ENCODE measurements at regions not wholly inside any gene's neighbourhood (a gene's known extent, or its start where the extent isn't known, plus 50 kb on each side); places are given as distances from the start of the nearest gene placed in this dataset.

DNA sequence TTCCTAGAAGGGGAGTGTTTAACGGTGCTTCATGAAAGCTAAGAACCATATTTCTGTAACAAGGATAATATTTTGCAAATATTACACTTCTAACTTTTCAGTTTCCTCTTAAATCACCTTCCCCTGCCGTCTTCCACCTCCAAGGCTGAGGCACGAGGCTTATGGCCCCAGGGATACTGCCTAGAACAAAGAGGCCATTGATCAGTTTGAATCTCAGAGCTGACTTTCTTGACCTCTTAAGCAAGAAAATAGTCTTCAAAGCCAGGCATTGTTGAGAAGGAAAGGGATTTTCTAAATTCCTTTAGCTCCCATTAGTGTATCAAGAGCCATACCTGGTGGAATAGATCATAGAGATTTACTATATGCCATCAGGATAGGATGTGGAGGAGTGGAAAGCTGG, 566.2 kb downstream of the BNC2 start:
- no peak for DNase-seq (ENCODE audit: extremely low read depth in 1 of 2, low read depth in 1 of 2)

DNA sequence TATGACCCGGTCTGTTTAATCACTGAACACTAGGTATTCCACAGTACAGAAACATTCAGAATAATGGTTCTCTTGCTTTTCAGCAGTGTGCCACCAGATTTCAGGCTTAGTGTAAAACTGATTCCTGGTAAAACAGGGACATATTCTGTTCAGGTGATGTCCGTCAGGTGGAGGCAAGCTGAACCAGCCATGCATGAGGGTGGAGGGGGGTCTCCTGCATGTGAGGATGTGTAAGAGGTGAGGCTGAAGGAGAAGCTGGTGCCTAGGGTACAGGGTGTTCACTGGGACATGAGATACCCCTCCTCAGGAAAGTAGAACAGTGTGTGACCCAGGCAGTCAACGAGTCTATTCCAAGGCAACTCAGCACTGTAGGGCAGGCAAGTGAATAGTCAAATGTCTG, 563.9 kb downstream of the BNC2 start:
- no peak for DNase-seq (ENCODE audit: extremely low read depth in 1 of 2, low read depth in 1 of 2)

DNA sequence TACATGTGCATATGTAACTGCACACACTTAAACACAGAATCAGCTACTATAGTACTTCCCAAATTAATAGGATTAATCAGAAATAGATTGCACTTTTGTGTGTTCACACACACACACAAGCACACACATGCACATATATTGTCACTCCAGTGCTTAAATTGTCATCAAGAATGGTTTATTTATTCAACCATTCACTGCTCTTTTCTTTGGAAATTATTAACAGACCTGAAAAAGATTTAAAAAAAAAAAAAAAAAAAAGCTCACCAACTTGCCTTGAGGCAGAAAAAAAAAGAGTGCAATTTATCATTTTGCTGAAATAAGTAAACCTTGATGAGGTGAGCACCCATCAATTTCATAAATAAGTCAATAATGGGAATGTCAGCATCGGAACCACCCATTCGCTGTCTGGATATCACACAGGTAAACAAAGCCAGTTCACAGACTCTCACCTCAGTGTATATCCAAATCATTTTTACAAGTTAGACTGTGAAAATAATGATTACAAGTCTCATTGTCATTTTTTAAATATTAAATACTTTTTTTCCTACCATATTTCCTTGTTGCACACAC, 562.8 kb downstream of the BNC2 start:
- DNase-seq (ENCODE audit: extremely low read depth in 1 of 2, low read depth in 1 of 2): no peak

DNA sequence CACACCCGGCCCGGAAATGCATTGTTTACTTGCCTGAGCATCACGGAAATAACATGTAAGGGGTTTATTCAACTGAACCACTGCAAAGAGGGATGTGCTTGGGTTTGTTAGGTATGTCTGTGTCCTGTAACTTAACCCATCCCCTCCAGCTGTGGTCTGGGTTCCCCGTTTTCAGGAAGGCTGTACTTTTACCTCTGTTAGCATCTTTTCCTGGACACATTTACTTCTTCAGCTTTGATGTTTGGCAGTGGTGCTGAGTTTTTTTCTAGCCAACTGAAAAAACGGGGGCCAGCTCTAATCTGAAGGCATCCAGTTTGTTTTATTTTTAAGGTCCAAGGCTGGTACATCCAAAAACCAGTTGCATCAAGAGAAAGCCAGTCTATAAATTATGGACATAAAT, 561.8 kb downstream of the BNC2 start:
- DNase-seq (ENCODE audit: extremely low read depth in 1 of 2, low read depth in 1 of 2): no peak

DNA sequence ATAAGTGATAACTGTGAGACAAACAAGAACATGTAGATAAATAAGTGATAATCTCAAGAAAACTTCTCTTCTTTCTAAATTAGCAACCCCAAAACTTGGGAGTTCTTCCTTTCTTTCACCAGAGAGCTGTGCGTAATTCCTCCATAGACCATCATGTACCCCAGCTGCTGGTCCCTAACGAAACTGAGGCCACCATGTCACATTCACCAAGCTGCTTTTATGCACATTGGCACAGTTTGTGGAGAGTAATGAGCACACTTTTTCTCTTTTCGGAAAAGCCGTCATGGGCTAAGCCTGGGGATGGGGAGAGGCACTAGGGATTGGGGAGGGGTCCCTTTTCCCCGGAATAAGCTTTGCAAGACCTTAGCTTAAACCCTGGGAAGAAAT, 561.4 kb downstream of the BNC2 start:
- DNase-seq (ENCODE audit: extremely low read depth in 1 of 2, low read depth in 1 of 2): no peak

DNA sequence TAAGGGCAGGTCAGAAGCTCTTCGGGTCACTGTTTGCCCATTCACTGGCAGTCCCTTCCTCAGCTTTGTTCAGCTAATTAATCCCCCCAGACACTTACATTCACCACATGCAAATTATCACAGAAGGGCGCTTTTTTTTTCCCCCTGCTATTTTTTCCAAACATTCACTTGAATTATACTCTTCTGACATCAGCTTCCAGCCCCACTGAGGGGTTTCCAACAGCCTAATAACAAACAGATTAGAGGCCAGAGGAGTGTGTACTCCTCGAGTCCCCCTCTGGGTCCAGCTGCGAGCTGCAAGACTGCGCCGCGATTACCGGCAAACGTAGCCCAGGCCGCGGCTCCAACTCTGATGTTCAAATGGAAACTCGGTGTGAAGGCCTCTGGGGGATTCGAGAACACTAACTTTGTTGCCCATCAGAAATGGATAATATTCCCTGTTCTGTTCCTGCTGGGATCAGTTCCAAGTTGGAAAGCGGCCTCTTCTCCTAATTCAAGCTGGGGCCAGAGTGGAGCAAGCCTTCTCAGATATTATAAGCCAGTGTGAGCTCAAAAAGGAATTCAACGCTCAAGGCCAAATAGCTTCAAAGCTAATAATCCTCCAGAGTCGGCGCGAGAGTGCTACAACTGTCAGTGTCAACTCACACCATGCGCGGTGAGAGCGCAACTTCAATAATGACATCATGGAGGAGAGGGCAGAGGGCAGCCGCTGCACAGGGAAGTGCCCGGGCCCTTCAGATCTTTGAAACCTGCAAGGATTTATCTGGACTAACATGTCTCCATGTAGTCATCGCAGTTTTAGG, 560.8 kb downstream of the BNC2 start:
- DNase-seq (ENCODE audit: extremely low read depth in 1 of 2, low read depth in 1 of 2): no peak

DNA sequence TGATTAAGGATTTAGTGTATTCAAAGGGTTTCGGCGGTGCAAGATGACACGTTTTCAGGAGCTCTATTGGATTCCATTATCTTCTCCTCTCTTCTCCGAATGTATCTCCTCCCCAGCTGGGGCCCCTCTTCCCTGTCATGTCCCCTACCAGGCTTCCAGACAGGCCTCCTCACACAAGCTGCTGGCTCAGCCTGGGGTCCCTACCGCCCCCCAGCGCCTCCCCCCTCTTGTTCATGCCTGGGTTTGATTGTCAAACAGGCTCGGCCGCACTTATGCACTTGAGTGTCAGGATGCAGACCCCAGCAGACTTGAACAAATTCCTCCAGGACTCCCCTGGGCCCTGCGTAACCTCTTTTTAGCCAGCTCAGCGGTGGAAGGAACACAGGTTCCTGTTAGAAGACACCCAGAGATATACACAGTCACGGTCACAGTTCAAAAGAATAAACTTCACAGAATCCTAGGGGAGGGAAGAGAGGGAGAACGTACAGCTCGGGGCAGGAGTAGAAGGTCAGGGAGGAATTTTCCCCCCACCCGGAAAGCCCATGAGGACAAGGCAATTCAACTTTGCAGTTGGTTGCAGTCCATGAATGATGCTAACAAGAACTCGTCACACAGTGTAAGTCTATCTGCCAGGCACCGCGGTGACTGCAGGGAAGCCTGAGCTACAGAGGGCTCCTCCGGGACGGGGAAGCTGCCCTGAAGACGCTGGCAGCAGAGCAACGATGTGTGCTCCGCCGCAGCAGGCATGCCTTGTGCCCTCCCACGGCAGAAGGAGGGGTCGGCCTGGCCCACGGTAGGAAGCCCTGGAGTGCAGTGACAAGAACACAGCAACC, 560.0 kb downstream of the BNC2 start:
- DNase-seq (ENCODE audit: extremely low read depth in 1 of 2, low read depth in 1 of 2): no peak

DNA sequence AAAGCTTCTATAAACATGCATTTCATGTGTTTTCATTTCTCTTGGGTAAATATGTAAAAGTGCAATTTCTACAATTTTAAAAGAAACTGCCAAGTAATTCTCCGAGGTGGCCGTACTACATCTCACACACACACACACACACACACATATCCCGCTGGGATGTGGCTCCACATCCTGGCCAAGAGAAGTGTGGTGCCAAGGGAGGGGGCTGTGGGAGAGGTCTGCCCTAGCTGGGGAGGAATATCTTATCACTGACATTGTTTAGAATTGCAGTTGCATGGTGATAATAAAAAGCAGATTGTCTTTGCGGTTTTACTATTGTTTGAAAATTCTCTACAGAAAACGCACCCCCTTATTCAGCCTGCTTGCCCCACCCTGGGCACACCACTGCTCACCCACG, 558.4 kb downstream of the BNC2 start:
- no peak for DNase-seq (ENCODE audit: extremely low read depth in 1 of 2, low read depth in 1 of 2)

DNA sequence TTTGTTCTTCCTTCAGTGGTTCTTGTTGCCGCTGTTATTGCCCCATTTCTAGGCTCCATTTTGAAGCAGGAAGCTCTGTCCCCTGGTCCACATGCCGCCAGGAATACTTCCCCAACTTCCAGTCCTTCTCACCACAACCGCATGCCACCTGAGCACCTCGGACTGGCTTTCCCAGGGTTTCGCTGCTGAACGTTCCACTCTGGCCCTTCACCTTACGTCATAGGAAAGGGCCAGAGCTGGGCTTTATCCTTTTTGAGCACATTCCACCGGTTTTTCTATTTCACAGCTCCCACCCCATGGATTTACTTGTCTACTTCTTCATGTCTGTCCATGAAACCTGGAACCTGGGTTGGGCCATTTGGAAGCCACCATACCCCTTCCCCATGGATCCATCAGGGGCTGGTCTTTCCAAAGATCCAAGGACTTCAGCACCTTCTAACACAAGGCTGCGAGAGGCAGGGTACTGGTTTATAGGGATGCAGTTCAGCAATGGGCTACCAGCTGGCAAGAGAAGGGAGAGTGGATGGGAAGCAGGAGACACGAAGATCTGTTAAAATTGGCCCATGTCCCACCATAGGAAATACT, 557.4 kb downstream of the BNC2 start:
- no peak for DNase-seq (ENCODE audit: extremely low read depth in 1 of 2, low read depth in 1 of 2)

DNA sequence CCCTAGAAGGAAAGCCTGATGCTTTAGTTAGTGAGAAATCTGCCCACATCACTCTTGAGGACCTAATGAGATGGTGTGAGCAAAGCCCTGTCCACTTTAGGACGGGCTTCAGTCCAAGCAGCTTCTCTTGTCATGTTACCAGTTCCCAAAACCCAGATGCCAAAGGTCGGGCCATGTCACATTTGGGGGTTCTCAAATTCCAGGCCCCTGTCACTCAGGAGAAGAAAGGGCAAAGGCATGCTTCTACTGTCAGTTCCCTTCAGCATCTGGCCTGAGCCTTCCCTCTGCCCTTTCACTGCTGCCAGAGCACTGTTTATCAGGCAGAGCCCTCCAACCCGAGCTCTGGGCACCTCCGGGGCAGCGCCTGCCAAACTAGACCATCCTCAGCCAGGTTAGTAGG, 556.0 kb downstream of the BNC2 start:
- DNase-seq (ENCODE audit: extremely low read depth in 1 of 2, low read depth in 1 of 2): no peak

DNA sequence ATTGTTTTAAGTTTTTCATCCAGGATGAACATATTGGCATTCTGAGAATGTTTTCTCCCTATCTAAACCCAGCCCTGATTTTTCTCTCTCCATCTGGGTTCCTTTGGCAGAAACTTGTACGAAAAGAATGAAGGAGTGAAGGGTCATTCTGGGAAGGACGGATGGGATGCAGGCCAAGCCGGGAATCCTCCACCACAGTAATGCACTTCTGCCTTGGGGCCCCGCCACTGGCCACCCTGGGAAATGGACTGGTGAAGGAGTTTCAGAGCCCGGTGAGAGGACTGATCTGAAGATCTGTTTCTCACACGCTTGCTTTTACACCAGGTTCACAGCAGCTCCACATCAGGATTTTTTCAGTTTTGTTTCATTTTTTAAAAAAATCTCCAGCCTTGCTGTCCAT, 554.8 kb downstream of the BNC2 start:
- no peak for DNase-seq (ENCODE audit: extremely low read depth in 1 of 2, low read depth in 1 of 2)

DNA sequence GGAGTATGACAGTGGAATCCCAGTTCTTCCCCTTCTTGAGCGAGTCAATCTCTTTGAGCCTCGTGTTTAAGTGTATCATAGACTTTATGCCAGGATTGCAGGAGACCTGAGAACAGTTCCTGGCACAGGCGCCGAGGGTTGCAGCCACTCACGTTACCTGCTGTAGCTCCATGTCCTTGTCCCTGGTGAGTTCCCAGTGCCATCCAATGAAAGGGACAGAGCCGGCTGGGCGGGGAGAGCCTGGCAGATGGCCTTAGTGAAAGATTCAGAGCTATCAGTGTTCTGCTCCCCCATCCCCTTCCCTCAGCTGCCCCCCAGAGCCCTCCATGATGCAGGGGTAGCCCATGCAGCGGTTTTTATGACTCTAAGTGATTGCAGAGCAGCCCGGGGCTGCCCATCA, 554.0 kb downstream of the BNC2 start:
- no peak for DNase-seq (ENCODE audit: extremely low read depth in 1 of 2, low read depth in 1 of 2)

DNA sequence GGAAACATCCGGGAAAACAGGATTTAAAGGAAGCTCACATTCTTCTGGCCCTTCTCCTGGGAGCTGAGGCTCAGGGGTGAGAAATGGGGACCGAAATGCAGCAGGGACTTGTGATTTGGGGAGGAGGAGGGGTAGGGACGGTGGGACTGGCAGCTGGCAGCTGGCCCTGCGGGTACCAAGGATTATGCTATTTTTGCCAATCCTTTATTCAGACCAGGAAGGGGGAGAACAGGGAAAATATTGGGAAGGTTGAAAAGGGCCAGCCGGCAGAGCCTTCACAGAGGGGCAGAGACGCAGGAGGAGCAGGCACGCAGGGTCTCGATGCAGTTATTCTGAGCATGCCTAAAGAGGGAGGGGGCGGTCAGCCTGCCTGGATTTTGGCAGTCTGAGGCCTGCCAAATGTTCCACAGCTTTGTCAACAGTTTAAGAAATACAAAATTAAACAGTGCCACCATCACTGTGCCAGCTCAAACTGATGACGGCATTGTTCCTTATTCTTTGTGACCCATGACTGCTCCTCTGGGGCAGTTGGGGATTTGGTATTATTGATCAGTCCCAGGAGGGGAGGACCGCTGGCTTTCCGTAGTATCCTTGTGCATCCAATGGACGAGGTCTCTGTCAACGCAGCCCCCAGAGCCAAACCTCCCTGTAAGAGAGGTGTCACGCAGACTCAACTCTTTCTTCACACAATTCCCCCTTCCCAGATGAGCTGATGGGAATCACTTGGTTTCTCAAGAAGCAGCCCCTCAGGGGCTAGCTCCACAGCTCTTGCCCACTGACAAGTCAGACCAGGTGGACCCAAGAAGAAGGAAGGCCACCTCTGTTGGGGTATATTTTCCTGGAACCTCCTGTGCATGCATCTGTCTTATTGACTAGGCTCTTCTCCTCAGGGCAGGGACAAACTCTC, 553.3 kb downstream of the BNC2 start:
- DNase-seq (ENCODE audit: extremely low read depth in 1 of 2, low read depth in 1 of 2): no peak

DNA sequence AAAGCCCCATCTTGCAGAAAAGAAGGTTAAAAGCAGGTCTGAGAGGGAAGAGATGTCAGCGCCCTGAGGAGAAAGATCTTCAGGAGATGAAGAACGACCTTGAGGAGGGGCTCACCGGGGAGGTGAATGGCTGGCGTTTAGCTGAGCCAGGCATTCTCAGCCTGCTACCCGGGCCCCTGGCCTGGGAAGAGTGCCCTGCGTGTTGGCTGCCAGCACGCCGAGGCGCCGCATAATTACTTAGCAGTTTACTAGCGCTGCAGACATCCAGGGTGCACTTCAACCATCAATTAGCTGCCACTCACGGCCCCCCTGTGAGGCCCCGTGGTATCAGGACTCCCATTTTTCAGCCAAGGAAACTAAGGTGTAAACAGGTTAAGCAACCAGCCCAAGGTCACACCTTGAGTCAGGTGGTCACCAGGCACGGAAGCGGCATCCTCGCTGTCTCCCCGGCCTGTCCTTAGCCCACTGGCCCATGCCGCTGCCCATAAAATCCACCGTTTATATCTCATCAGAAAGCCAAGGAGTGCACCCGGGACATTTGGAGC, 551.9 kb downstream of the BNC2 start:
- DNase-seq (ENCODE audit: extremely low read depth in 1 of 2, low read depth in 1 of 2): no peak

DNA sequence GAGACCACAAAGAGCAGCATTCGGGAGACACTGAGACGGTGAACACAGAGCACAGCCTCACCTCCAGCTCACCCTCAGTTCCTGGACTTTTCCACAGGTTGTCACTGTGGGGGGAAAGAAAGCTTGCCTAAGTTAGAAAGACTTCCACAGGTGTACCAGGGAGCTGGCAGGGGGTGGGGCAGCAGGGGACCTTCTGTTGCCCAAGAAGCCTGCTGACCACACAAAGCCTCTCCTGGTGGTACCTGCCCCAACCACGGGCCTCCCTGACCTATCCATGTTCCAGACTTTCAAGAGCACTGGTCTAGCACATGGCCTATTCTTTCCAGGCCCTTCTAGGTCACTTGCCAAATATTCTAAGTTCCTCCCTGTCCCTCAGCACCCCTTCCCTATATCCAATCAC, 550.8 kb downstream of the BNC2 start:
- DNase-seq (ENCODE audit: extremely low read depth in 1 of 2, low read depth in 1 of 2): no peak

DNA sequence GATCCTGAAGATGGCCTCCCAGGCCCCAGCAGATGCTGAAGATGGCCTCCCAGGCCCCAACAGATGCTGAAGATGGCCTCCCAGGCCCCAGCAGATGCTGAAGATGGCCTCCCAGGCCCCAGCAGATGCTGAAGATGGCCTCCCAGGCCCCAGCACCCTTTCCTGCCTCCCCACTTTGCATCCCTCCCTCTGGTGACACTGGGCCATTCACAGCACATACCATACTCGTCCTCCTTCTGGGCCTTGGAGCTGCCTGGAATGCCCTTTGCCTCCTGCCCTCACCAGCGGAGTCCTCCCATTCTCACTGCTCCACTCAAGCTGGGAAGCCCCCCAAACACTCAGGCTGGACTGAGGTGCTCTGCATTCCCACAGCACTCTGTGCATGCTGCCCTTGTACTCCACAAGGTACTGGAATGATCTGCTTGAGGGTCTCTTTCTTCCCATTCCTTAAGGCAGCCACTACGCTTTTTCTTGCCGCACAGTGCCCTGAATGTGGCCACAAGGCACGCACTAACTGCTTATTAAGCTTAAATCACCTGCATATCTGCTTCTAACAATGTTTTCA, 550.0 kb downstream of the BNC2 start:
- DNase-seq (ENCODE audit: extremely low read depth in 1 of 2, low read depth in 1 of 2): no peak

DNA sequence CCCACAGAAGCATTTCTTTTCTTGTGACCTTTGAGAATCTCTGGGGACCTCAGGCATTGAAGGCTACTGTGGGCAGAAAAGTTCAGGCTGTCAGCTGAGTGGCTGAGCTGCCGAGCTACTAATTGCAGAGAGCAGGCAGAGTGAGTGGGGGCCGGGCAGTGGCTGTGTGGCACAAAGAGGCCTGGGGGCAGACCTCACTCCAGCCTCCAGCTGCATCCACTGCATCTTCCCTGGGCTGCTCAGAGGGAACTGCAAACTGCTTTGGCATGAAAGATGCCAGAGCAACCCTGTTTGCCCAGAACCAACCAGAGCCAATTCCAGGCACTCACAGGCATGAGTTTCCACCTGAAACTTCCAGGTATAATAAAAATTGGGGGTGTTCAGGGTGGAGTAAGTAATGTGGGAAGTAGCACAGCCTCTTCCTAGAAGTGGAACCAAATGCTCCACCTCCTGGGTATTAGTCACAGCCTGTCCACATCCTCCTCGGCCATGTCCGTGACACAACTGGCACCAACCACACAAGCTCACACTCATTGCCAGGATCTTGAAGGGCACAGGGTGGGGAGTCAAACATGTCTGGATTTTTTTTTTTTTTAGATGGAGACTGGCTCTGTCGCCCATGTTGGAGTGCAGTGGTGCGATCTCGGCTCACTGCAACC, 548.9 kb downstream of the BNC2 start:
- DNase-seq (ENCODE audit: extremely low read depth in 1 of 2, low read depth in 1 of 2): no peak

DNA sequence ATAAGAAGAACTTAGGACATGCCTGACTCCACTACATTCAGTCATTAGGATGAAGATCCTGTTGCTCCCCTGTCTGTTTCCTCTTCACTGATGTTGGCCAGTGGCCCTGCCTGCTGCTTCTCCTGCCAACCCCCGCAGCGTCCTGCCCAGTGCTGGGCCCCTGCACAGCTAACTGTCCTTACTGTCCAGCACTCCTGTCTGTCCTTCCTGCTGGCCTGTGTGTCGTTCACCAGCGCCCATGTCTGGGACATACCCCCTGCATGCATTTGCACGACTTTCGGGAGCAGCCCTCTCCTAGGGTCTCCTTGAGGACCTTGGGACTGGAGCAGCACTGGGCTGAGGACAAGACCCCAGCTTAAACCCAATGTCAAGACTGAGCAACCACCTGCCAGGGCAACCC, 547.6 kb downstream of the BNC2 start:
- DNase-seq (ENCODE audit: extremely low read depth in 1 of 2, low read depth in 1 of 2): no peak

DNA sequence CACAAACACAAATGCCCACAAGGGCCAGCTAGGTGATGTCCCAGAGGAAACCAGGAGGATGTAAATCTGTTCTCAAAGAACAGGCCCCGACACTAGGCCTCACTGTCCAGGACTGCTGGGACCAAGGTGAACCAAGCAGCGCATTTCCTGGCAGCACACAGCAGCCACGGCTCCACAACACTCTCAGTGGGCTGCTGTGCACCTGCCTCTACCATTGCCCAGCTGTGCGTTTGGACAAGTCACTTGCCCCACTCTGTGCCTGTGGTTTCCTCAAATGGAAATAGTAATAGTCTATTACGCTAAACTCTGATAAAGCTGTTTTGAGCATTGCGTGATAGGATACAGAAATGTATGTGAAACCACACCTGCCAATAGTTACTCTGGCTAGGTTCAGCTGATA, 544.5 kb downstream of the BNC2 start:
- no peak for DNase-seq (ENCODE audit: extremely low read depth in 1 of 2, low read depth in 1 of 2)

DNA sequence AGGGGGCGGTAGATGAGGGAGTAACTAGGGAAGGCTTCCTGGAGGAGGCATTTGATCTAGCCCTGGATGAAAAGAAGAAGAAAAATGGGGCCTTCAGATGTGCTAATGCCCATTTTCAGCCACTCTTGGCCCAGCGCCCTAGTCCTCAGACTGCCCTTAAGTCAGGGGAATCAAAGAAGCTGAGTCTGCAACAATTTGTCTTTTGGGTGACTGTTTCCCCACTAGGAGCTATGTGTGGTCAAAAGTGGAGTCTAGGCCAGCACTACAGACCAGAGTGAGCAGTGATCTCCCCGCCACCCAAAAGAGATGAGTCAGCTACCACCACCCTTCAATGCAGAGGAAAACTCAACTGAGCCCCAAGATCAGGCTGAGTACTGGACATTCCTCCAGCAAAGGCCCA, 542.1 kb downstream of the BNC2 start:
- DNase-seq (ENCODE audit: extremely low read depth in 1 of 2, low read depth in 1 of 2): no peak
